ENCODE measurements at regions not wholly inside any gene's neighbourhood (a gene's known extent, or its start where the extent isn't known, plus 50 kb on each side); places are given as distances from the start of the nearest gene placed in this dataset.

DNA sequence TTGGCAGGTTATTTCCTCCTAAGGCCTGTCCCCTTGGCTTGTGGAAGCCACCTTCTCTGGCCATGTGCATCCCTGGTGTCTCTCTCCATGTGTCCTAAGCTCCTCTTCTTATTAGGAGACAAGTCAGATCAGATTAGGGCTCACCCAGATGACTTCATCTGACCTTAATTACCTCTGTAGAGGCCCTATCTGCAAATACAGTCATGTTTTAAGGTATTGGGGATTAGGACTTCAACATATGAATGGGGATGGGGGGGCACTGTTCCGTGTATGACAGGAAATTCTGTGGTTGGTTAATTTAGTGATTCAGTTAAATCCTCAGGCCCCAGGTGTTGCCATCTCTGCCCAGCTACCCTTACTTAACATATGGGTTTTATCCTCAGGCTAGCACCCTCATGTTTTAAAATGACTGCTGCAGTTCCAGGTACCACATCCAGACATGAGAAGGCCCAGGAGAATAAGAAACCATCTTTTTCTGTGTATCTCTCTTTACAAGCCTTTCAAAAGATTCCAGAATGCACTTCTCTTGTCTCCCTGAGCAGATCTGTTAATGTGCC is 51.9 kb upstream of the RAI14 start:
- TF ChIP-seq TAF1 (IDR thresholded peaks at IDR 0.05; ENCODE audit: low read depth, low read length): no peak
- TF ChIP-seq POLR2A (IDR thresholded peaks at IDR 0.05; ENCODE audit: low read depth, low read length): no peak
- no peak for TF ChIP-seq POLR2AphosphoS5 (IDR thresholded peaks at IDR 0.05; ENCODE audit: low read depth, low read length)

Data from GM12891 (cell line).